Ovary (tissue), 3 donors: ENCODE measurements at regions not wholly inside any gene's neighbourhood (a gene's known extent, or its start where the extent isn't known, plus 50 kb on each side); places are given as distances from the start of the nearest gene placed in this dataset.
"Not testable (repeated sequence)": the region's sequence is repeated elsewhere in the genome, so short reads cannot be mapped to it uniquely, and the experiment has no call there.

Experiments used
- EP300 ChIP-seq: sonication (generic); formaldehyde crosslinking; IDR thresholded peaks from one replicate; pipeline ENCODE4 v1.6.1; 2017; ENCODE audit warnings: antibody characterized with exemption
- POLR2A ChIP-seq: fragments of 450-650 bp; IDR thresholded peaks from one replicate; pipeline ENCODE4 v1.6.1; 2017; ENCODE audit warnings: antibody characterized with exemption, mild to moderate bottlenecking, moderate library complexity
- TF ChIP-seq, protein P1 (sequence below), 3 donors: fragments of 450-650 bp in 2 of 3; fragments of 200-600 bp in 1 of 3; IDR thresholded peaks; one replicate each; pipeline versions ENCODE4 v1.5.1 to v1.8.0; 2016 to 2022; ENCODE audit warnings: antibody characterized with exemption in 3 of 3, mild to moderate bottlenecking in 1 of 3
- donor health status: DM: no; HTN: no; CAD: no.

DNA sequence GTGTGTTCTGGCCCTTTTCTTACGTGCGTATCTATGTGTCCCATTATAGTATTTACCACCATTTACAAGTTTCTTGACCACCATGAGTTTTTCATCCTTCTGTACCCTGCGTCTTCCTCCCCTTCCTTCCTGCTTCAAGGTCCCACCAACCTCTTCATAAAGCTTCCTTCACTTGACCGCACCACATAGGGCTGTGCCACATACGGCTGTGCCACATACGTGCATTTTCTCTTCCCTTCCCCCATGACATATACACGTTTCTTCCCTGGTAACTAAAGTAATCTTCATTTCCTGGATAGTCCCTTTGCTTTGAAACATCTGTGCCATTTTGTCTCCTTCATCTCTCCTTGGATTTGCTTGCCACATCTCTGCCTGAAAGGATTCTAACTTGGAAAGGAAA lies 128.6 kb upstream of the METTL14 start:
- TF ChIP-seq, protein P1, sequence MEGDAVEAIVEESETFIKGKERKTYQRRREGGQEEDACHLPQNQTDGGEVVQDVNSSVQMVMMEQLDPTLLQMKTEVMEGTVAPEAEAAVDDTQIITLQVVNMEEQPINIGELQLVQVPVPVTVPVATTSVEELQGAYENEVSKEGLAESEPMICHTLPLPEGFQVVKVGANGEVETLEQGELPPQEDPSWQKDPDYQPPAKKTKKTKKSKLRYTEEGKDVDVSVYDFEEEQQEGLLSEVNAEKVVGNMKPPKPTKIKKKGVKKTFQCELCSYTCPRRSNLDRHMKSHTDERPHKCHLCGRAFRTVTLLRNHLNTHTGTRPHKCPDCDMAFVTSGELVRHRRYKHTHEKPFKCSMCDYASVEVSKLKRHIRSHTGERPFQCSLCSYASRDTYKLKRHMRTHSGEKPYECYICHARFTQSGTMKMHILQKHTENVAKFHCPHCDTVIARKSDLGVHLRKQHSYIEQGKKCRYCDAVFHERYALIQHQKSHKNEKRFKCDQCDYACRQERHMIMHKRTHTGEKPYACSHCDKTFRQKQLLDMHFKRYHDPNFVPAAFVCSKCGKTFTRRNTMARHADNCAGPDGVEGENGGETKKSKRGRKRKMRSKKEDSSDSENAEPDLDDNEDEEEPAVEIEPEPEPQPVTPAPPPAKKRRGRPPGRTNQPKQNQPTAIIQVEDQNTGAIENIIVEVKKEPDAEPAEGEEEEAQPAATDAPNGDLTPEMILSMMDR (IDR thresholded peaks at IDR 0.05) = not testable (repeated sequence)
- not testable (repeated sequence) for TF ChIP-seq POLR2A, EP300
